A549 (cell line): ENCODE measurements at regions not wholly inside any gene's neighbourhood (a gene's known extent, or its start where the extent isn't known, plus 50 kb on each side); places are given as distances from the start of the nearest gene placed in this dataset.

Source experiments
- BHLHE40 ChIP-seq: IDR thresholded peaks from 2 replicates; pipeline ENCODE4 v1.6.1; 2012; ENCODE audit warnings: low read depth, low read length, inconsistent platforms
- CEBPB ChIP-seq, 2 experiments: fragments of >200 bp in 1 of 2; sonication (Bioruptor Twin) in 1 of 2; formaldehyde crosslinking in 1 of 2; IDR thresholded peaks; 2 replicates each; pipeline ENCODE4 v1.6.1; 2012 to 2016
- CTCF ChIP-seq: fragments of >200 bp; sonication (Bioruptor Twin); formaldehyde crosslinking; IDR thresholded peaks from 3 replicates; pipeline ENCODE4 v1.5.1; 2016
- FOSB ChIP-seq: fragments of 250-450 bp; sonication (Bioruptor Pico); IDR thresholded peaks from 2 replicates; pipeline ENCODE4 v1.5.0; 2020; ENCODE audit warnings: mild to moderate bottlenecking, moderate library complexity
- FOSL2 ChIP-seq, 2 experiments: fragments of 450-650 bp in 1 of 2; fragments of >200 bp in 1 of 2; sonication (Bioruptor Twin) in 1 of 2; formaldehyde crosslinking; IDR thresholded peaks; 2 replicates each; pipeline versions ENCODE4 v1.5.0 to v1.6.1; 2016 to 2020; ENCODE audit warnings: mild to moderate bottlenecking in 1 of 2, moderate library complexity in 1 of 2
- FOXS1 ChIP-seq: fragments of 250-450 bp; sonication (Bioruptor Pico); IDR thresholded peaks from 2 replicates; pipeline ENCODE4 v1.5.0; 2020; ENCODE audit warnings: mild to moderate bottlenecking, moderate library complexity
- GATA3 ChIP-seq: IDR thresholded peaks from 2 replicates; pipeline ENCODE4 v1.6.1; 2012; ENCODE audit warnings: borderline replicate concordance
- NR3C1 ChIP-seq: fragments of >200 bp; sonication (Bioruptor Twin); formaldehyde crosslinking; IDR thresholded peaks from 3 replicates; pipeline ENCODE4 v1.6.1; 2017
- POLR2A ChIP-seq: IDR thresholded peaks from 2 replicates; pipeline ENCODE4 v1.6.1; 2012; ENCODE audit warnings: mild to moderate bottlenecking, low read length
- POLR2AphosphoS2 ChIP-seq: conservative IDR thresholded peaks from 2 replicates; pipeline ENCODE4 v1.6.1; 2012; ENCODE audit warnings: low read length, improper control_type of control experiment, inconsistent platforms
- SMC3 ChIP-seq: fragments of >200 bp; sonication (Bioruptor Twin); formaldehyde crosslinking; IDR thresholded peaks from 3 replicates; pipeline ENCODE4 v1.6.1; 2018; ENCODE audit warnings: inconsistent platforms
- TF ChIP-seq, protein P1 (sequence below): fragments of 200-600 bp; sonication (generic); IDR thresholded peaks from 2 replicates; pipeline ENCODE4 v1.6.1; 2016; ENCODE audit warnings: antibody characterized with exemption, mild to moderate bottlenecking, moderate library complexity
- TF ChIP-seq, protein P2 (sequence below): IDR thresholded peaks from 2 replicates; pipeline ENCODE4 v1.6.1; 2012; ENCODE audit warnings: low read depth, borderline replicate concordance

DNA sequence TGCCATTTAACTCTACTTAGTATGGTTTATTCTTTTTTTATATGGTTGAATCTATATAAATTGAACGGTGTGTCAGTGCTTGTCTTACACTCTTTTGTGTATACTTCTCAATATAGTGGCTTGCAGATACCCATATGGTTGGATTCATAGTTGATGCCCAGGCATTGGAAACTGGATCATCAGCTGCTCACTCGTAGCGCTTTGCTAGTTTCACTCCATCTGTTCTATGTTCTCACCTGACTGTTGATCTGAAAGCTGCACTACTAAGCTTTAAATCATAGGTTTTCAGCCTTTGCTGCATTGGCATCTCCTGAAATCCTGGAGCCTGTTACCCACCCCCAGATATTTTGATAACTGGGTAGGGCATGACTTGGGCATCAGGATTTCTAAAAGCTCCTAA lies 121.6 kb upstream of the DCLK2 start:
- TF ChIP-seq, protein P1, sequence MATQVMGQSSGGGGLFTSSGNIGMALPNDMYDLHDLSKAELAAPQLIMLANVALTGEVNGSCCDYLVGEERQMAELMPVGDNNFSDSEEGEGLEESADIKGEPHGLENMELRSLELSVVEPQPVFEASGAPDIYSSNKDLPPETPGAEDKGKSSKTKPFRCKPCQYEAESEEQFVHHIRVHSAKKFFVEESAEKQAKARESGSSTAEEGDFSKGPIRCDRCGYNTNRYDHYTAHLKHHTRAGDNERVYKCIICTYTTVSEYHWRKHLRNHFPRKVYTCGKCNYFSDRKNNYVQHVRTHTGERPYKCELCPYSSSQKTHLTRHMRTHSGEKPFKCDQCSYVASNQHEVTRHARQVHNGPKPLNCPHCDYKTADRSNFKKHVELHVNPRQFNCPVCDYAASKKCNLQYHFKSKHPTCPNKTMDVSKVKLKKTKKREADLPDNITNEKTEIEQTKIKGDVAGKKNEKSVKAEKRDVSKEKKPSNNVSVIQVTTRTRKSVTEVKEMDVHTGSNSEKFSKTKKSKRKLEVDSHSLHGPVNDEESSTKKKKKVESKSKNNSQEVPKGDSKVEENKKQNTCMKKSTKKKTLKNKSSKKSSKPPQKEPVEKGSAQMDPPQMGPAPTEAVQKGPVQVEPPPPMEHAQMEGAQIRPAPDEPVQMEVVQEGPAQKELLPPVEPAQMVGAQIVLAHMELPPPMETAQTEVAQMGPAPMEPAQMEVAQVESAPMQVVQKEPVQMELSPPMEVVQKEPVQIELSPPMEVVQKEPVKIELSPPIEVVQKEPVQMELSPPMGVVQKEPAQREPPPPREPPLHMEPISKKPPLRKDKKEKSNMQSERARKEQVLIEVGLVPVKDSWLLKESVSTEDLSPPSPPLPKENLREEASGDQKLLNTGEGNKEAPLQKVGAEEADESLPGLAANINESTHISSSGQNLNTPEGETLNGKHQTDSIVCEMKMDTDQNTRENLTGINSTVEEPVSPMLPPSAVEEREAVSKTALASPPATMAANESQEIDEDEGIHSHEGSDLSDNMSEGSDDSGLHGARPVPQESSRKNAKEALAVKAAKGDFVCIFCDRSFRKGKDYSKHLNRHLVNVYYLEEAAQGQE: no peak
- TF ChIP-seq CTCF: no peak
- TF ChIP-seq SMC3: no peak
- no peak for TF ChIP-seq POLR2A
- TF ChIP-seq FOSL2 (IDR thresholded peaks at IDR 0.05): no peak
- no peak for TF ChIP-seq FOSL2 (CRISPR knock-in tag; IDR thresholded peaks at IDR 0.05)
- TF ChIP-seq NR3C1: no peak
- TF ChIP-seq CEBPB (IDR thresholded peaks at IDR 0.05): no peak
- TF ChIP-seq FOXS1 (CRISPR knock-in tag): no peak
- TF ChIP-seq GATA3: no peak
- no peak for TF ChIP-seq FOSB (CRISPR knock-in tag)
- TF ChIP-seq BHLHE40: no peak
- TF ChIP-seq, protein P2, sequence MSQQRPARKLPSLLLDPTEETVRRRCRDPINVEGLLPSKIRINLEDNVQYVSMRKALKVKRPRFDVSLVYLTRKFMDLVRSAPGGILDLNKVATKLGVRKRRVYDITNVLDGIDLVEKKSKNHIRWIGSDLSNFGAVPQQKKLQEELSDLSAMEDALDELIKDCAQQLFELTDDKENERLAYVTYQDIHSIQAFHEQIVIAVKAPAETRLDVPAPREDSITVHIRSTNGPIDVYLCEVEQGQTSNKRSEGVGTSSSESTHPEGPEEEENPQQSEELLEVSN: no peak
- TF ChIP-seq POLR2AphosphoS2: no peak
